ENCODE measurements at regions not wholly inside any gene's neighbourhood (a gene's known extent, or its start where the extent isn't known, plus 50 kb on each side); places are given as distances from the start of the nearest gene placed in this dataset.

- TF ChIP-seq CTCF (conservative IDR thresholded peaks at IDR 0.05; ENCODE audit: low read depth, low read length) (no peak), MXI1 (IDR thresholded peaks at IDR 0.05; ENCODE audit: borderline replicate concordance, low read depth, low read length) (no peak), POLR2A (IDR thresholded peaks at IDR 0.05; ENCODE audit: low read depth, low read length) (no peak), MAFK (IDR thresholded peaks at IDR 0.05; ENCODE audit: low read depth, low read length) (no peak), MAZ (IDR thresholded peaks at IDR 0.05; ENCODE audit: borderline replicate concordance, low read depth, low read length) (no peak), RFX5 (IDR thresholded peaks at IDR 0.05; ENCODE audit: low read depth, low read length) (no peak), RAD21 (IDR thresholded peaks at IDR 0.05; ENCODE audit: low read length) (no peak), BHLHE40 (IDR thresholded peaks at IDR 0.05; ENCODE audit: low read depth, low read length) (no peak)
- TF ChIP-seq, protein P1, sequence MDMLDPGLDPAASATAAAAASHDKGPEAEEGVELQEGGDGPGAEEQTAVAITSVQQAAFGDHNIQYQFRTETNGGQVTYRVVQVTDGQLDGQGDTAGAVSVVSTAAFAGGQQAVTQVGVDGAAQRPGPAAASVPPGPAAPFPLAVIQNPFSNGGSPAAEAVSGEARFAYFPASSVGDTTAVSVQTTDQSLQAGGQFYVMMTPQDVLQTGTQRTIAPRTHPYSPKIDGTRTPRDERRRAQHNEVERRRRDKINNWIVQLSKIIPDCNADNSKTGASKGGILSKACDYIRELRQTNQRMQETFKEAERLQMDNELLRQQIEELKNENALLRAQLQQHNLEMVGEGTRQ (IDR thresholded peaks at IDR 0.05; ENCODE audit: low read depth, low read length) = no peak
These were observed 62.0 kb upstream of the MRPS9 start for GRCh38 chr2:104975851-104976250.
